ENCODE measurements at regions not wholly inside any gene's neighbourhood (a gene's known extent, or its start where the extent isn't known, plus 50 kb on each side); places are given as distances from the start of the nearest gene placed in this dataset.

- no peak for DNase-seq
Observed at GRCh38 chr1:201690528-201690927, 138.4 kb upstream of the IPO9 start.

- DNase-seq = no peak
Observed at GRCh38 chr1:201691716-201692554, 137.0 kb upstream of the IPO9 start.

GRCh38 chr1:201692555-201693394 lies 136.2 kb upstream of the IPO9 start:
- DNase-seq = no peak

GRCh38 chr1:201693890-201694607 lies 134.9 kb upstream of the IPO9 start:
- DNase-seq = no peak

- no peak for DNase-seq
Observed at GRCh38 chr1:201694608-201695335, 134.2 kb upstream of the IPO9 start.

GRCh38 chr1:201695607-201696006 lies 133.3 kb upstream of the IPO9 start:
- no peak for DNase-seq

GRCh38 chr1:201696217-201696761 lies 132.7 kb upstream of the IPO9 start:
- peak; percentile 68 to 91 for DNase-seq

- no peak for DNase-seq
Observed at GRCh38 chr1:201697174-201697573, 131.8 kb upstream of the IPO9 start.

GRCh38 chr1:201701831-201702230 lies 127.1 kb upstream of the IPO9 start:
- no peak for DNase-seq

- no peak for DNase-seq
Observed at GRCh38 chr1:201702936-201703335, 126.0 kb upstream of the IPO9 start.

- peak; percentile 71 to 81 for DNase-seq
Observed at GRCh38 chr1:201703621-201704438, 125.1 kb upstream of the IPO9 start.

GRCh38 chr1:201704439-201704792 lies 124.5 kb upstream of the IPO9 start:
- no peak for DNase-seq

GRCh38 chr1:201705389-201705788 lies 123.6 kb upstream of the IPO9 start:
- no peak for DNase-seq

- DNase-seq = no peak
Observed at GRCh38 chr1:201706109-201706508, 122.8 kb upstream of the IPO9 start.

GRCh38 chr1:201707027-201707426 lies 121.9 kb upstream of the IPO9 start:
- no peak for DNase-seq

GRCh38 chr1:201707656-201708055 lies 121.3 kb upstream of the IPO9 start:
- DNase-seq = no peak

- DNase-seq = peak in 1 of 2 donors; percentile 47
Observed at GRCh38 chr1:201708085-201708512, 120.9 kb upstream of the IPO9 start.

GRCh38 chr1:201708691-201709090 lies 120.3 kb upstream of the IPO9 start:
- no peak for DNase-seq

- DNase-seq = peak; percentile 69 to 70
Observed at GRCh38 chr1:201709564-201710295, 119.2 kb upstream of the IPO9 start.

Measured in hippocampal formation (tissue), 2 donors.